HepG2 (cell line): ENCODE measurements at regions not wholly inside any gene's neighbourhood (a gene's known extent, or its start where the extent isn't known, plus 50 kb on each side); places are given as distances from the start of the nearest gene placed in this dataset.

Experiments used
- ATAC-seq: fragments of 200-7000 bp; cut with Tn5 transposase; 3 replicates; pipeline ENCODE4 v1.9.1; 2020; ENCODE audit warnings: mild to moderate bottlenecking, moderate library complexity
- BruUV-seq: library from RNA; stranded (reverse); fragments of 400-500 nt; replicated peaks from 2 replicates; lab custom pipeline; 2021; lab: Mats Ljungman, UMichigan
- CTCF ChIA-PET: fragments of 300-600 bp; formaldehyde crosslinking; extraction: SDS; loops from one replicate; lab custom pipeline; 2021; ENCODE audit warnings: low total read pairs, inconsistent platforms, low intra/inter-chr PET ratio; lab: Yijun Ruan, JAX
- POLR2A ChIA-PET: fragments of 350-600 bp; sonication (Branson Sonifier 250); formaldehyde crosslinking; loops from one replicate; lab custom pipeline; 2020; ENCODE audit warnings: antibody characterized with exemption, inconsistent platforms; lab: Yijun Ruan, JAX
- DNase-seq: peaks from one replicate; pipeline ENCODE4 v3.0.0-alpha.2; 2015; ENCODE audit warnings: low spot score
- FAIRE-seq: peaks from 3 replicates; lab custom pipeline; 2011; peaks lifted over from hg19 to GRCh38; lab: Jason Lieb, UNC
- H2AFZ ChIP-seq: one replicate; pipeline ENCODE4 v1.6.1; 2011; ENCODE audit warnings: low read length, inconsistent platforms
- H3K27ac ChIP-seq: fragments of 300-600 bp; 3 replicates; pipeline ENCODE4 v1.8.0; 2011; ENCODE audit warnings: mixed run types, mild to moderate bottlenecking, mixed read lengths, low read length, inconsistent platforms; ENCODE audit not compliant: insufficient read depth; ENCODE audit errors: extremely low read length
- H3K27me3 ChIP-seq, 2 experiments: fragments of 200-600 bp in 1 of 2; 2 replicates in 1 of 2; 3 replicates in 1 of 2; pipeline versions ENCODE4 v1.6.0 to v1.8.0; 2011; ENCODE audit warnings: low read length in 2 of 2, mild to moderate bottlenecking in 2 of 2, moderate library complexity in 2 of 2, inconsistent platforms in 1 of 2; ENCODE audit not compliant: insufficient read depth in 2 of 2, control insufficient read depth in 1 of 2
- H3K36me3 ChIP-seq, 2 experiments: fragments of 200-600 bp in 1 of 2; replicated peaks in 1 of 2; 2 replicates in 1 of 2; 3 replicates in 1 of 2; pipeline versions ENCODE4 v1.5.1 to v1.8.0; 2011; ENCODE audit warnings: low read length in 2 of 2, inconsistent platforms in 1 of 2; ENCODE audit not compliant: insufficient read depth in 2 of 2, control insufficient read depth in 1 of 2
- H3K4me1 ChIP-seq: 2 replicates; pipeline ENCODE4 v1.5.1; 2012; ENCODE audit warnings: low read length, inconsistent platforms; ENCODE audit not compliant: insufficient read depth
- H3K4me2 ChIP-seq: 2 replicates; pipeline ENCODE4 v1.6.0; 2011; ENCODE audit warnings: low read depth, low read length, inconsistent platforms
- H3K4me3 ChIP-seq, 3 experiments: fragments of 200-600 bp in 1 of 3; sonication (generic), shearing (Covaris generic) in 1 of 3; replicated peaks in 1 of 3; 2 replicates each; pipeline ENCODE4 v1.5.1; 2011 to 2016; ENCODE audit warnings: low read length in 3 of 3, inconsistent platforms in 2 of 3, low read depth in 2 of 3, mild to moderate bottlenecking in 2 of 3, control low read depth in 1 of 3, mixed read lengths in 1 of 3; ENCODE audit not compliant: insufficient read depth in 1 of 3
- H3K79me2 ChIP-seq: one replicate; pipeline ENCODE4 v1.6.1; 2011; ENCODE audit warnings: low read length, inconsistent platforms; ENCODE audit not compliant: insufficient read depth
- H3K9ac ChIP-seq: 2 replicates; pipeline ENCODE4 v1.6.0; 2011; ENCODE audit warnings: mild to moderate bottlenecking, low read depth, low read length, inconsistent platforms; ENCODE audit not compliant: insufficient read depth
- H3K9me3 ChIP-seq: 2 replicates; pipeline ENCODE4 v1.5.1; 2012; ENCODE audit warnings: mild to moderate bottlenecking, low read length
- H4K20me1 ChIP-seq: 2 replicates; pipeline ENCODE4 v1.6.0; 2011; ENCODE audit warnings: inconsistent platforms, mild to moderate bottlenecking, low read length, moderate library complexity; ENCODE audit not compliant: insufficient read depth
- BHLHE40 ChIP-seq: IDR thresholded peaks from 2 replicates; pipeline ENCODE4 v1.6.1; 2011; ENCODE audit warnings: low read length, improper control_type of control experiment
- ESRRA ChIP-seq: sonication (generic); formaldehyde crosslinking; IDR thresholded peaks from 2 replicates; pipeline ENCODE4 v1.5.1; 2020; ENCODE audit warnings: mild to moderate bottlenecking, low read depth, missing genetic modification reagents
- GFI1 ChIP-seq: sonication (generic); formaldehyde crosslinking; IDR thresholded peaks from 2 replicates; pipeline ENCODE4 v1.5.0; 2020; ENCODE audit warnings: missing genetic modification reagents, mild to moderate bottlenecking, borderline replicate concordance
- KLF12 ChIP-seq: sonication (generic); formaldehyde crosslinking; IDR thresholded peaks from 2 replicates; pipeline ENCODE4 v1.4.0; 2020; ENCODE audit warnings: missing genetic modification reagents, borderline replicate concordance
- MXI1 ChIP-seq: IDR thresholded peaks from 3 replicates; pipeline ENCODE4 v1.6.1; 2012; ENCODE audit warnings: low read depth, low read length, inconsistent platforms, borderline replicate concordance
- NFKB2 ChIP-seq: sonication (generic); formaldehyde crosslinking; IDR thresholded peaks from 2 replicates; pipeline ENCODE4 v1.4.0; 2020; ENCODE audit warnings: missing genetic modification reagents, borderline replicate concordance
- PHF5A ChIP-seq: IDR thresholded peaks from one replicate; pipeline ENCODE4 v1.6.1; 2018; ENCODE audit warnings: low read depth, missing genetic modification reagents; ENCODE audit not compliant: unreplicated experiment
- SRY ChIP-seq: sonication (generic); formaldehyde crosslinking; IDR thresholded peaks from 2 replicates; pipeline ENCODE4 v1.8.0; 2022; ENCODE audit warnings: mild to moderate bottlenecking, missing genetic modification reagents
- TGIF2 ChIP-seq: IDR thresholded peaks from 2 replicates; pipeline ENCODE4 v1.6.1; 2016; ENCODE audit warnings: control low read depth, missing compliant biosample characterization
- ZFP36 ChIP-seq: fragments of 150-350 bp; IDR thresholded peaks from 2 replicates; pipeline ENCODE4 v1.6.1; 2018; ENCODE audit warnings: borderline replicate concordance, low read length, low read depth; ENCODE audit not compliant: partially characterized antibody
- ZNF24 ChIP-seq: fragments of 450-650 bp; IDR thresholded peaks from 2 replicates; pipeline ENCODE4 v1.6.1; 2017; ENCODE audit warnings: antibody characterized with exemption, mild to moderate bottlenecking
- WGBS: methylation state at CpG from one replicate; pipeline ENCODE4 v1.1.6; 2017; ENCODE audit warnings: low lambda C conversion rate; 5-methylcytosine and 5-hydroxymethylcytosine counted together
- in situ Hi-C: cut with HindIII; loops from 2 replicates; pipeline ENCODE4 v1.10.0; 2017; ENCODE audit warnings: low pct_unique_long_range_greater_than_20kb; ENCODE audit not compliant: extremely low pct_ligation_motif_present
- intact Hi-C: fragments of 100-400 bp; cut with micrococcal nuclease; formaldehyde crosslinking; loops from one replicate; pipeline ENCODE4 v1.10.0; 2022; ENCODE audit not compliant: unreplicated experiment
- TF ChIP-seq, protein P1 (sequence below): sonication (generic); formaldehyde crosslinking; IDR thresholded peaks from 2 replicates; pipeline ENCODE4 v1.5.1; 2020; ENCODE audit warnings: mild to moderate bottlenecking, missing genetic modification reagents, borderline replicate concordance
- TF ChIP-seq, protein P2 (sequence below): sonication (generic); formaldehyde crosslinking; conservative IDR thresholded peaks from 2 replicates; pipeline ENCODE4 v1.8.0; 2022; ENCODE audit warnings: low read depth, missing genetic modification reagents
- TF ChIP-seq, protein P3 (sequence below): sonication (generic); formaldehyde crosslinking; IDR thresholded peaks from 2 replicates; pipeline ENCODE4 v1.8.0; 2022; ENCODE audit warnings: missing genetic modification reagents, mild to moderate bottlenecking, borderline replicate concordance
- TF ChIP-seq, protein P4 (sequence below): sonication (generic); formaldehyde crosslinking; IDR thresholded peaks from 2 replicates; pipeline ENCODE4 v1.8.0; 2022; ENCODE audit warnings: low read depth, missing genetic modification reagents
- TF ChIP-seq, protein P5 (sequence below): sonication (generic); formaldehyde crosslinking; conservative IDR thresholded peaks from 2 replicates; pipeline ENCODE4 v1.4.0; 2020; ENCODE audit warnings: mild to moderate bottlenecking, missing genetic modification reagents, moderate library complexity

DNA sequence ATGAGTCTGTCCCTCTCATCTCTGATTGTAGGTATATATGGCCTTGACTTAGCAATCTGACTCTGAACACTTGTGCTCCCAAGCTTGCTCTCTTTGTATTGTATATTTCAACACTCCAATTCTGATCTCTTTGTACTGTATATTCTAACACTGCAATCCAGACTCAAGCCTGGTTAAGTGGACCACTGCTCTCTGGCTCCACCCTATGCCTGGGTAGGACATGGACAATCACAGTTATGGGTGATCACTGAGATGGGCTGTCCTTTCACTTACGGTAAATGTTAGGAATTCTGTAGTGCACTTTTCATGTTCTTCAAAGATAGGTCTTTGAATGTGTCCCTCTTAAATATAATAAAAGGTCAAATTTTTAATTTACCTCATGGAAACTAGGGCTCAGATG, 165.1 kb downstream of the TLR4 start:
- WGBS, result 9% methylated on average over 1 of the region's 1 CpG

More for the DNA sequence above, 165.1 kb downstream of the TLR4 start:
- Histone ChIP-seq H3K4me3 (no peak overlapping the region), H3K4me2 (no peak overlapping the region)
- in situ Hi-C loops, result no loop called here
- TF ChIP-seq GFI1 (CRISPR knock-in tag), result no peak
- no peak for TF ChIP-seq TGIF2 (CRISPR knock-in tag)
- TF ChIP-seq, protein P1, sequence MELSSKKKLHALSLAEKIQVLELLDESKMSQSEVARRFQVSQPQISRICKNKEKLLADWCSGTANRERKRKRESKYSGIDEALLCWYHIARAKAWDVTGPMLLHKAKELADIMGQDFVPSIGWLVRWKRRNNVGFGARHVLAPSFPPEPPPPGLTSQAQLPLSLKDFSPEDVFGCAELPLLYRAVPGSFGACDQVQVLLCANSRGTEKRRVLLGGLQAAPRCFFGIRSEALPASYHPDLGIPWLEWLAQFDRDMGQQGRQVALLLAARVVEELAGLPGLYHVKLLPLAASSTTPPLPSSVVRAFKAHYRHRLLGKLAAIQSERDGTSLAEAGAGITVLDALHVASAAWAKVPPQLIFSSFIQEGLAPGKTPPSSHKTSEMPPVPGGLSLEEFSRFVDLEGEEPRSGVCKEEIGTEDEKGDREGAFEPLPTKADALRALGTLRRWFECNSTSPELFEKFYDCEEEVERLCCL (CRISPR knock-in tag), result no peak
- TF ChIP-seq, protein P2, sequence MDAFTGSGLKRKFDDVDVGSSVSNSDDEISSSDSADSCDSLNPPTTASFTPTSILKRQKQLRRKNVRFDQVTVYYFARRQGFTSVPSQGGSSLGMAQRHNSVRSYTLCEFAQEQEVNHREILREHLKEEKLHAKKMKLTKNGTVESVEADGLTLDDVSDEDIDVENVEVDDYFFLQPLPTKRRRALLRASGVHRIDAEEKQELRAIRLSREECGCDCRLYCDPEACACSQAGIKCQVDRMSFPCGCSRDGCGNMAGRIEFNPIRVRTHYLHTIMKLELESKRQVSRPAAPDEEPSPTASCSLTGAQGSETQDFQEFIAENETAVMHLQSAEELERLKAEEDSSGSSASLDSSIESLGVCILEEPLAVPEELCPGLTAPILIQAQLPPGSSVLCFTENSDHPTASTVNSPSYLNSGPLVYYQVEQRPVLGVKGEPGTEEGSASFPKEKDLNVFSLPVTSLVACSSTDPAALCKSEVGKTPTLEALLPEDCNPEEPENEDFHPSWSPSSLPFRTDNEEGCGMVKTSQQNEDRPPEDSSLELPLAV (CRISPR knock-in tag), result no peak
- TF ChIP-seq, protein P3, sequence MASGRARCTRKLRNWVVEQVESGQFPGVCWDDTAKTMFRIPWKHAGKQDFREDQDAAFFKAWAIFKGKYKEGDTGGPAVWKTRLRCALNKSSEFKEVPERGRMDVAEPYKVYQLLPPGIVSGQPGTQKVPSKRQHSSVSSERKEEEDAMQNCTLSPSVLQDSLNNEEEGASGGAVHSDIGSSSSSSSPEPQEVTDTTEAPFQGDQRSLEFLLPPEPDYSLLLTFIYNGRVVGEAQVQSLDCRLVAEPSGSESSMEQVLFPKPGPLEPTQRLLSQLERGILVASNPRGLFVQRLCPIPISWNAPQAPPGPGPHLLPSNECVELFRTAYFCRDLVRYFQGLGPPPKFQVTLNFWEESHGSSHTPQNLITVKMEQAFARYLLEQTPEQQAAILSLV, result no peak
- no peak for TF ChIP-seq BHLHE40
- no peak for TF ChIP-seq PHF5A (CRISPR knock-in tag)
- no peak for TF ChIP-seq ESRRA (CRISPR knock-in tag)
- no peak for TF ChIP-seq SRY (CRISPR knock-in tag)
- TF ChIP-seq ZFP36, result no peak
- no peak for TF ChIP-seq ZNF24
- TF ChIP-seq NFKB2 (CRISPR knock-in tag), result no peak
- TF ChIP-seq, protein P4, sequence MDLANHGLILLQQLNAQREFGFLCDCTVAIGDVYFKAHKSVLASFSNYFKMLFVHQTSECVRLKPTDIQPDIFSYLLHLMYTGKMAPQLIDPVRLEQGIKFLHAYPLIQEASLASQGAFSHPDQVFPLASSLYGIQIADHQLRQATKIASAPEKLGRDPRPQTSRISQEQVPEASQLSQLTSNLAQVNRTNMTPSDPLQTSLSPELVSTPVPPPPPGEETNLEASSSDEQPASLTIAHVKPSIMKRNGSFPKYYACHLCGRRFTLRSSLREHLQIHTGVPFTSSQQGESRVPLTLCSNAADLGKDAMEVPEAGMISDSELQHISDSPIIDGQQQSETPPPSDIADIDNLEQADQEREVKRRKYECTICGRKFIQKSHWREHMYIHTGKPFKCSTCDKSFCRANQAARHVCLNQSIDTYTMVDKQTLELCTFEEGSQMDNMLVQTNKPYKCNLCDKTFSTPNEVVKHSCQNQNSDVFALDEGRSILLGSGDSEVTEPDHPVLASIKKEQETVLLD, result no peak
- TF ChIP-seq, protein P5, sequence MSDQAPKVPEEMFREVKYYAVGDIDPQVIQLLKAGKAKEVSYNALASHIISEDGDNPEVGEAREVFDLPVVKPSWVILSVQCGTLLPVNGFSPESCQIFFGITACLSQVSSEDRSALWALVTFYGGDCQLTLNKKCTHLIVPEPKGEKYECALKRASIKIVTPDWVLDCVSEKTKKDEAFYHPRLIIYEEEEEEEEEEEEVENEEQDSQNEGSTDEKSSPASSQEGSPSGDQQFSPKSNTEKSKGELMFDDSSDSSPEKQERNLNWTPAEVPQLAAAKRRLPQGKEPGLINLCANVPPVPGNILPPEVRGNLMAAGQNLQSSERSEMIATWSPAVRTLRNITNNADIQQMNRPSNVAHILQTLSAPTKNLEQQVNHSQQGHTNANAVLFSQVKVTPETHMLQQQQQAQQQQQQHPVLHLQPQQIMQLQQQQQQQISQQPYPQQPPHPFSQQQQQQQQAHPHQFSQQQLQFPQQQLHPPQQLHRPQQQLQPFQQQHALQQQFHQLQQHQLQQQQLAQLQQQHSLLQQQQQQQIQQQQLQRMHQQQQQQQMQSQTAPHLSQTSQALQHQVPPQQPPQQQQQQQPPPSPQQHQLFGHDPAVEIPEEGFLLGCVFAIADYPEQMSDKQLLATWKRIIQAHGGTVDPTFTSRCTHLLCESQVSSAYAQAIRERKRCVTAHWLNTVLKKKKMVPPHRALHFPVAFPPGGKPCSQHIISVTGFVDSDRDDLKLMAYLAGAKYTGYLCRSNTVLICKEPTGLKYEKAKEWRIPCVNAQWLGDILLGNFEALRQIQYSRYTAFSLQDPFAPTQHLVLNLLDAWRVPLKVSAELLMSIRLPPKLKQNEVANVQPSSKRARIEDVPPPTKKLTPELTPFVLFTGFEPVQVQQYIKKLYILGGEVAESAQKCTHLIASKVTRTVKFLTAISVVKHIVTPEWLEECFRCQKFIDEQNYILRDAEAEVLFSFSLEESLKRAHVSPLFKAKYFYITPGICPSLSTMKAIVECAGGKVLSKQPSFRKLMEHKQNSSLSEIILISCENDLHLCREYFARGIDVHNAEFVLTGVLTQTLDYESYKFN (CRISPR knock-in tag), result no peak
- TF ChIP-seq MXI1, result no peak
- TF ChIP-seq KLF12 (CRISPR knock-in tag), result no peak
- TF ChIP-seq, all 625 proteins: peak for 0
- FAIRE-seq, result no peak
- no peak for DNase-seq
- Histone ChIP-seq H3K27me3 (no peaks in the 10 kb centered on the region), H4K20me1 (no peaks in the 10 kb centered on the region), H3K9ac (no peak overlapping the region), H3K27ac (no peak overlapping the region), H3K9me3 (peaks cover 79% of the 10 kb centered on the region), H3K79me2 (no peaks in the 10 kb centered on the region), H3K36me3 (no peaks in the 10 kb centered on the region), H2AFZ (no peak overlapping the region), H3K4me1 (no peaks in the 10 kb centered on the region)
- CTCF ChIA-PET, result no interaction called here
- ATAC-seq, result no peak
- POLR2A ChIA-PET, result no interaction called here
- BruUV-seq, result no TSS peak
- intact Hi-C loops, result no loop called here
